Limb (tissue), 2 donors: ENCODE measurements at regions not wholly inside any gene's neighbourhood (a gene's known extent, or its start where the extent isn't known, plus 50 kb on each side); places are given as distances from the start of the nearest gene placed in this dataset.

Experiments used
- DNase-seq, 2 donors: peaks; one replicate each; pipeline ENCODE4 v3.0.0-alpha.2; 2016; ENCODE audit errors: extremely low spot score in 2 of 2

DNA sequence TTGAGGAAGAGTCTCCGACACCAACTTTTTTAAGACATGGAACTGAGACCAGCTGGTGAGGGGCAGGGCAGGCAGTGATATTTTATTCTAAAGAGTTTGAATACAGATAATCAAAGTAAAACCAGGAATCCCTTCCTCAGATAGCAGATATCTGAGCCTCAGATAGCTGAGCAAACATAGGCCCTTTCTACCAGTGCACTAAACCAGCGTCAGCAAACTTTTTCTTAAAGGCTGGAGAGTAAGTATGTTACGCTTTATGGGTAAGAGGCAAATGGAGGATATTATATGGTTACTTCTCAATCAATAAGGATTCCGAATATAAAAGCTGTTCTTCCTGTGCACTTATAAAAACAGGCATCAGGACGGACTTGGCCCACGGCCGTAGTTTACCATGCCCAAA is 73.9 kb downstream of the WNT5A start:
- no peak for DNase-seq

DNA sequence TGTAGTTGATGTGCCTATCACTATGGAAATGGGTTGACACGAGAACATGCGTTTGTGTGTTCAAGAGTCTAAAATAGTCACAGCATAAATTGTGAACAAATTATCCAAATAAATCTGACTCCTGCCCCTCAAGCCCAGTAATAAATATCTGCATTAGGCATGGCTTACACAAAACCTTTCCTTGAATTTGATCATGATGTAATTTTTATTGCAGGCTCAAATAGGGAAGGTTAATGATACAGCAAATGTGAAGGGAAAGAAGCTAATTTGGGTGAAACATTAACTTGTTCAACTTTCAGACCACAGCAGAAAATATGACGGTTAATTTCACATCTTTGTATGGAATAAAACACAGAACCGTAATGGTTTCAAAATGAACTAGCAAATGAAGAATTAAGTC is 74.6 kb downstream of the WNT5A start:
- DNase-seq: no peak

- DNase-seq: no peak
These were observed 77.3 kb downstream of the WNT5A start for GRCh38 chr3:55409806-55410205.

DNA sequence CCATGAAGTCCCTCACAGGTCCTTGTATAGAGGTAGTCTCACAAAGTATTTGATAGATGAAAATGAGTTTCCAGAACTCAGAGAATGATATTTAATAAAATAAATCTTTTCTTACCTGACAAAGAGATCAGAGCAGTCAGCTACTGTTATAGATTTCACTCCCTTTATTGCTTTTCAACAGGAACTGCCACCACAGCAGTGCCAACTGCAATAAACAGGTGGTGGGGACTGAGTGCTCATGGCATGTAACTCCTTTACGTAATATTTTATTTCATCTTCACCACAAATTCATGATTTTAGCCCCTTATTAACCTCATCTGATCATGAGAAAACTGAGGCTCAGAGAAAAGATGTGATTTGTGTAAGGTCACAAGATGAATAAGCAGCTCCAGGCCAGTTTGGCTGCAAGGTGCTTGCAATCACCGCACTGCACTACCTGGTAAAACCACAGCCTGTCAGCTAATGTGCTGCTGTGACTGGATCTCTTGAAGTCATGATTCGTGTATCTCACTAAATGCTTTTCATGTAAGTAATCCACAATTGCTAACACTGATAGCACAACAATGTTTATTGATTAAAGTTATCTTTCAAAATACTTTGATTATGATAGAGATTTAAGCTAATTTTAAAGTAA is 78.8 kb downstream of the WNT5A start:
- no peak for DNase-seq

GRCh38 chr3:55407426-55407820 is 79.7 kb downstream of the WNT5A start:
- DNase-seq: no peak

DNA sequence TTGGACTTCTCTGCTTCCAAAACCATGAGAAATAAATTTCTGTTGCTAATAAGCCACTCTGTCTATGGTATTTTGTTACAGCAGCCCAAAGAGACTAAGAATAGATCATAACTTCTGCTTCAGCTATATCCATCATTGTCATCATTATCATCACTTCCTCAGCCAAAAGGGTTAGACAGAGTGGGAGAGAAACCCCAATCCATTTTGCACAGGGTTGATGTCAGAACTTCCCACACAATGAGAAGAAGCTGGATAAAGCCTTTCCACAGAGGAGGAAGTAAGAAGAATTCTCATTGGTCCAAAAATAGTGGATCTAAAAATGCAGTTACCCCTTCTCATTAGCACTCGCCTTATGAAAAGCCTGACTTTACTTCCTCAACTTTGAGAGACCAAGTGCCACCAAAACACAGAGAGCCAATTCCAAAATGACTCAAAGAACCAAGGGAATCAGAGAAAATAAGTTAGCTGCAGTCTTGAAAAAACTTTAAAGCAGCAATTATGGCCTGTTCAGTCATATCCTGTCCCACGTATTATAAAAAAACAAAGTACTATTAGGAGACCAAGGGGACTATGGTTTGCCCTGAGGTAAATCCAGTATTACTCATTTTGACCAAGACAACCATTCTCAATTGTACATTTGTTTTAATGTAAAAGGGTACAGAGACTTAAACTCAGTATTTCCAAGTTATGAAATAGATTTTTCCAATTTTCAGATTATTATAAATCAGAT is 80.2 kb downstream of the WNT5A start:
- DNase-seq: no peak

DNA sequence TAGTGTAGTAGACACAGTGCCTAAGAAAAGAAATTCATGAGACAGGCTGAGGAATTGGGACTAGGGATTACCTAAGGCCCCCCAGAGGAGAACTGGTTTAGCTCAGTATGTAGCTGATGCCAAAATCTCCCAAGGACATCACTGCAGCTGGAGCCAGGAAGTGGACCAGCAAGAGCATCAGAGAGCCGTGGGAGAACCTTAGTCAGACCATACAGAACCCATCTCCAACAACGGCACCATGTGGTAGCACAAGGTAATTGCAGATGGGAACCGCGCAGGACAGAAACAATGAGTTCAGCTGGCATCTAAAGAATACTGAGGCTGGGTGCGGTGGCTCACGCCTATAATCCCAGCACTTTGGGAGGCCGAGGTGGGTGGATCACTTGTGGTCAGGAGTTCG is 81.7 kb downstream of the WNT5A start:
- DNase-seq: no peak

- DNase-seq: no peak
These were observed 84.1 kb downstream of the WNT5A start for GRCh38 chr3:55402886-55403609.

- DNase-seq: no peak
These were observed 106.5 kb downstream of the WNT5A start for GRCh38 chr3:55380561-55380960.

- DNase-seq: no peak
These were observed 110.3 kb downstream of the WNT5A start for GRCh38 chr3:55376753-55377347.

- DNase-seq: no peak
These were observed 113.7 kb downstream of the WNT5A start for GRCh38 chr3:55373423-55373822.

GRCh38 chr3:55370272-55370671 is 116.8 kb downstream of the WNT5A start:
- no peak for DNase-seq

- DNase-seq: no peak
These were observed 117.8 kb downstream of the WNT5A start for GRCh38 chr3:55369141-55369847.

GRCh38 chr3:55368366-55368765 is 118.7 kb downstream of the WNT5A start:
- no peak for DNase-seq

GRCh38 chr3:55367384-55367783 is 119.7 kb downstream of the WNT5A start:
- no peak for DNase-seq

DNA sequence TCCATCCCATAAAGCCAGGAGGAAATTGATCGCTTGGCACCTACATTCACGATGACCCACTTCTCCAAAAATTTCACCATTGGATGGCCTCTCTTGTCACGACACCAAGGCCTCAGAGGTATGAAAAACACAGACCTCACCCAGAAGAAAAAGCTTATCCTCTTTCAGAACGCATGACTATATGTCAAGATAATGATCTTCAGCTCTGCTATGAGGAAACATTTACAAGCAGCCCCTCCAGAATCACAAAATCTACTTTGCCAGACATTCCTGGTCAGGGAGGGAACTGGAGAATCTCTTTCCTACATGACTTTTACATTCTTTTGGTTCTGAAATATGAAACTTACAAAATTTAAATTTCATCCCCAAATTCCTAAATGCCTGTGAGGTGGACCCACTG is 122.7 kb downstream of the WNT5A start:
- DNase-seq: no peak

DNA sequence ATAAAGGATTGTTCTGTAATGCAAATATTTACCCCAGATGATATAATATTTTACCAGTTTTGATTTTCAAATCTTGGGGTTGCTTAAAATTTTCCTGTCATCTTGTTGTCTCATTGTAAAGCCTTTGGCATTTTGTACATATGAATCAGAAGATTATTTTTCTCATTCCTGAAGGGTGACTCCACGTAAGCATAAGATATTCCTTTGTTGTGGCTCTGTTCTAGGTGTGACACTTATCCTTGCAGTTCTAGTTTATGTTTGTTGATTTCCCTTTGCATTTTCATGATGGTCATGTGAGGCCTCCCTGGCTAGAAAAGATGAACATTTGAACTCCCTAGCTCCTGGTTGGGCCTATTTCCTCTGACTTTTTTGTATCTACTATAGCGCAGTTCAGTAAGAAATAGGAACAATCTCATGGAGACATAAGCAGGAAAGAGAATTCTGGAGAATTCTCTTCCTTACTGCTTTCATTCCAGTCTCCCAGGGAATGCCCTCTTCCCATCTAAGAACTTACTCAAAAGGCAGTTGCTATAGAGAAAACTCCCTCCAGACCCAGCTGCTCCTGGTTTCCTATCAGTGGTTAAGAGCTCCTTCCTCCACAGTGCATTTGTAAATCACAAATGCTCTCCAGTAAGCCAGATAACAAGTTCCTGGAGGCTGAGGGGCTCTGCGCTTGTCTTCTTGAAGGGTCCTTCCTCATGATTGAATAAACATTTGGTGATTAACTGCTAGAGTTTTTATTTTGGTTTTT is 124.7 kb downstream of the WNT5A start:
- DNase-seq: no peak

GRCh38 chr3:55357796-55358195 is 129.3 kb downstream of the WNT5A start:
- DNase-seq: no peak

DNA sequence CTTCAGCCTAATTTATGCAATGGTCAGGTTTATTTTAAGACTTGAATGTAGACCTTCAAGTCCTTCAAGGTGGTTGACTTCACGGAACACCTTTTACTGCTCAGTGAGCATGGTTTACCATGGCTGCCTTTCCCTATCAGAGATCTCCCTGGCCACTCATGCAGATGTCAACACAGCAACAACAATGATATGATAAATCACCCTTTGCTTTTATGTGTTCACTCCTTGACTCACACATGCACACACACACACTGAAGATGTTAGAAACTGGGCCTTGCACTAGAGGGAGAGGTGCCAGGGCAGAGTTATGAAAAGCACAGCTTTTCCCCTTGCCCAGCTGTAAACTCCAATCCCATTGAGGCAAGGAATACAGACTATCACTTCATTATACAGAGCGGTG is 134.4 kb downstream of the WNT5A start:
- DNase-seq: no peak

DNA sequence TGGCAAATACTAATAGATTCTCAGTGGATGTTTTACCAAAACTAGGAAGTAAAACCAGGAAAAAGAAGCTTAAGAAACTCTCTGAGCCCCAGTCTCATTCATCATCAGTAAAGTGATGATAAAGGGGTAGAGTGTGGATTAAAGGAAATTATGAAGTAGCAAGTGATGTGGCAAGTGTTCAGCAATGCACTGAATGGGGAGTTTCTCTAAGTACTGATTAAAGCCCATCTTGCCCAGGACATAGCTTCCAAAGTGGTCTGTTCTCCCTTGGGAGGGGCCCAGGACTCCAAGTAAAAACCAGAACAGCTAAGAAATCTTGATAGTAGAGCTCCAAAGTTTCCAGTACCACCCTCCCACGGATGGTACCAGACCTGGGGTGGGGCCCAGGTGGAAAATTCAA is 137.3 kb downstream of the WNT5A start:
- no peak for DNase-seq
